ENCODE measurements at regions not wholly inside any gene's neighbourhood (a gene's known extent, or its start where the extent isn't known, plus 50 kb on each side); places are given as distances from the start of the nearest gene placed in this dataset.

GRCh38 chr3:99482191-99482590, 156.2 kb upstream of the COL8A1 start:
- FAIRE-seq (no peak), DNase-seq (no peak)
- no peaks in the 10 kb centered on the region for H3K9me3 ChIP-seq (ENCODE audit: control insufficient read depth in 2 of 3, insufficient read depth in 1 of 3, low read length in 3 of 3)
- no peaks in the 10 kb centered on the region for H3K36me3 ChIP-seq (ENCODE audit: control insufficient read depth in 2 of 3, insufficient read depth in 3 of 3, low read length in 3 of 3)
- no peak overlapping the region for H3K4me3 ChIP-seq (ENCODE audit: low read length in 3 of 3)
- no peak overlapping the region for H3K9ac ChIP-seq (ENCODE audit: low read length in 3 of 3)
- TF ChIP-seq CTCF (IDR thresholded peaks at IDR 0.05; ENCODE audit: borderline replicate concordance, extremely low read depth, insufficient read depth), result no peak
- intact Hi-C loops (cut with DNase I), result no loop called here
- no peak overlapping the region for H3K27ac ChIP-seq (ENCODE audit: low read depth in 2 of 2, low read length in 2 of 2)
- no peaks in the 10 kb centered on the region for H3K27me3 ChIP-seq (ENCODE audit: control insufficient read depth, insufficient read depth, low read length)
- H3K4me1 ChIP-seq (ENCODE audit: control insufficient read depth in 2 of 3, insufficient read depth in 2 of 3, low read depth in 1 of 3, low read length in 3 of 3), result no peaks in the 10 kb centered on the region

GRCh38 chr3:99481561-99481960, 156.8 kb upstream of the COL8A1 start:
- H3K9ac ChIP-seq (ENCODE audit: low read length in 3 of 3), result no peak overlapping the region
- TF ChIP-seq CTCF (IDR thresholded peaks at IDR 0.05; ENCODE audit: borderline replicate concordance, extremely low read depth, insufficient read depth), result no peak
- no peaks in the 10 kb centered on the region for H3K27me3 ChIP-seq (ENCODE audit: control insufficient read depth, insufficient read depth, low read length)
- H3K4me3 ChIP-seq (ENCODE audit: low read length in 3 of 3), result no peak overlapping the region
- H3K9me3 ChIP-seq (ENCODE audit: control insufficient read depth in 2 of 3, insufficient read depth in 1 of 3, low read length in 3 of 3), result no peaks in the 10 kb centered on the region
- no peaks in the 10 kb centered on the region for H3K36me3 ChIP-seq (ENCODE audit: control insufficient read depth in 2 of 3, insufficient read depth in 3 of 3, low read length in 3 of 3)
- no peak for FAIRE-seq
- no peaks in the 10 kb centered on the region for H3K4me1 ChIP-seq (ENCODE audit: control insufficient read depth in 2 of 3, insufficient read depth in 2 of 3, low read depth in 1 of 3, low read length in 3 of 3)
- DNase-seq, result no peak
- H3K27ac ChIP-seq (ENCODE audit: low read depth in 2 of 2, low read length in 2 of 2), result no peak overlapping the region
- intact Hi-C loops (cut with DNase I), result no loop called here

- TF ChIP-seq CTCF (IDR thresholded peaks at IDR 0.05; ENCODE audit: borderline replicate concordance, extremely low read depth, insufficient read depth), result no peak
- no peak for DNase-seq
- Histone ChIP-seq H3K9me3 (ENCODE audit: control insufficient read depth in 2 of 3, insufficient read depth in 1 of 3, low read length in 3 of 3) (no peaks in the 10 kb centered on the region), H3K27ac (ENCODE audit: low read depth in 2 of 2, low read length in 2 of 2) (no peak overlapping the region), H3K9ac (ENCODE audit: low read length in 3 of 3) (no peak overlapping the region), H3K36me3 (ENCODE audit: control insufficient read depth in 2 of 3, insufficient read depth in 3 of 3, low read length in 3 of 3) (no peaks in the 10 kb centered on the region), H3K4me3 (ENCODE audit: low read length in 3 of 3) (no peak overlapping the region), H3K4me1 (ENCODE audit: control insufficient read depth in 2 of 3, insufficient read depth in 2 of 3, low read depth in 1 of 3, low read length in 3 of 3) (no peaks in the 10 kb centered on the region), H3K27me3 (ENCODE audit: control insufficient read depth, insufficient read depth, low read length) (no peaks in the 10 kb centered on the region)
- intact Hi-C loops (cut with DNase I), result no loop called here
- FAIRE-seq, result no peak
These were observed 158.6 kb upstream of the COL8A1 start for GRCh38 chr3:99479768-99480167.

- H3K4me3 ChIP-seq (ENCODE audit: low read length in 3 of 3), result no peak overlapping the region
- no peak overlapping the region for H3K9ac ChIP-seq (ENCODE audit: low read length in 3 of 3)
- intact Hi-C loops (cut with DNase I), result no loop called here
- no peak overlapping the region for H3K27ac ChIP-seq (ENCODE audit: low read depth in 2 of 2, low read length in 2 of 2)
- no peak for TF ChIP-seq CTCF (IDR thresholded peaks at IDR 0.05; ENCODE audit: borderline replicate concordance, extremely low read depth, insufficient read depth)
- H3K36me3 ChIP-seq (ENCODE audit: control insufficient read depth in 2 of 3, insufficient read depth in 3 of 3, low read length in 3 of 3), result no peaks in the 10 kb centered on the region
- no peaks in the 10 kb centered on the region for H3K4me1 ChIP-seq (ENCODE audit: control insufficient read depth in 2 of 3, insufficient read depth in 2 of 3, low read depth in 1 of 3, low read length in 3 of 3)
- FAIRE-seq (no peak), DNase-seq (no peak)
- H3K9me3 ChIP-seq (ENCODE audit: control insufficient read depth in 2 of 3, insufficient read depth in 1 of 3, low read length in 3 of 3), result no peaks in the 10 kb centered on the region
- H3K27me3 ChIP-seq (ENCODE audit: control insufficient read depth, insufficient read depth, low read length), result no peaks in the 10 kb centered on the region
These were observed 160.7 kb upstream of the COL8A1 start for GRCh38 chr3:99477650-99478049.

Data from kidney (tissue), 13 donors.